ENCODE measurements at regions not wholly inside any gene's neighbourhood (a gene's known extent, or its start where the extent isn't known, plus 50 kb on each side); places are given as distances from the start of the nearest gene placed in this dataset.

- TF ChIP-seq EP300 (IDR thresholded peaks at IDR 0.05; ENCODE audit: borderline replicate concordance in 1 of 2, low read depth in 2 of 2, low read length in 2 of 2) (no peak), CTCF (IDR thresholded peaks at IDR 0.05; ENCODE audit: control extremely low read depth in 1 of 3, insufficient read depth in 1 of 3, low read depth in 1 of 3, low read length in 3 of 3) (no peak), EZH2 (IDR thresholded peaks at IDR 0.05; ENCODE audit: low read depth, low read length, severe bottlenecking) (no peak), YY1 (IDR thresholded peaks at IDR 0.05; ENCODE audit: low read depth, low read length) (no peak), ATF3 (IDR thresholded peaks at IDR 0.05; ENCODE audit: insufficient read depth, low read depth, low read length) (no peak), POLR2A (IDR thresholded peaks at IDR 0.05; ENCODE audit: control extremely low read depth in 1 of 2, low read depth in 2 of 2, low read length in 2 of 2) (no peak), CHD2 (IDR thresholded peaks at IDR 0.05; ENCODE audit: low read length) (no peak), NANOG (IDR thresholded peaks at IDR 0.05; ENCODE audit: insufficient read depth, low read depth, low read length, poor library complexity, severe bottlenecking) (no peak), SUZ12 (IDR thresholded peaks at IDR 0.05; ENCODE audit: low read length) (no peak), NRF1 (IDR thresholded peaks at IDR 0.05; ENCODE audit: low read depth, low read length) (no peak)
These were observed 807.7 kb downstream of the MTRR start for GRCh38 chr5:8676695-8677094.

Measured in H1 (cell line).